GM12878 (cell line): ENCODE measurements at regions not wholly inside any gene's neighbourhood (a gene's known extent, or its start where the extent isn't known, plus 50 kb on each side); places are given as distances from the start of the nearest gene placed in this dataset.

Experiments
- ATF7 ChIP-seq: fragments of 450-650 bp; IDR thresholded peaks from 2 replicates; pipeline ENCODE4 v1.6.1; 2016; ENCODE audit warnings: low read depth, mild to moderate bottlenecking
- CHD1 ChIP-seq: IDR thresholded peaks from 2 replicates; pipeline ENCODE4 v1.6.1; 2012; ENCODE audit warnings: low read depth, low read length, improper control_type of control experiment
- CREM ChIP-seq: IDR thresholded peaks from 2 replicates; pipeline ENCODE4 v1.6.1; 2014; ENCODE audit warnings: antibody characterized with exemption, low read depth
- EP300 ChIP-seq, 2 experiments: fragments of 150-350 bp in 1 of 2; IDR thresholded peaks; 2 replicates each; pipeline ENCODE4 v1.6.1; 2011 to 2012; ENCODE audit warnings: low read depth in 2 of 2, low read length in 2 of 2, borderline replicate concordance in 1 of 2, improper control_type of control experiment in 1 of 2, inconsistent platforms in 1 of 2; ENCODE audit not compliant: control insufficient read depth in 1 of 2
- FOXK2 ChIP-seq: fragments of 450-650 bp; IDR thresholded peaks from 2 replicates; pipeline ENCODE4 v1.6.1; 2017; ENCODE audit warnings: mild to moderate bottlenecking, moderate library complexity
- HDAC2 ChIP-seq: fragments of 200-600 bp; sonication (generic); IDR thresholded peaks from 2 replicates; pipeline ENCODE4 v1.6.1; 2017
- IKZF2 ChIP-seq, 2 experiments: fragments of 450-650 bp; IDR thresholded peaks; 2 replicates each; pipeline ENCODE4 v1.6.1; 2017; ENCODE audit warnings: mild to moderate bottlenecking in 2 of 2, moderate library complexity in 2 of 2
- POLR2A ChIP-seq: IDR thresholded peaks from 2 replicates; pipeline ENCODE4 v1.6.1; 2011; ENCODE audit warnings: low read depth, mild to moderate bottlenecking, low read length
- TCF7 ChIP-seq: IDR thresholded peaks from 2 replicates; pipeline ENCODE4 v1.6.1; 2014; ENCODE audit warnings: antibody characterized with exemption, borderline replicate concordance
- TF ChIP-seq, protein P1 (sequence below): fragments of 450-650 bp; IDR thresholded peaks from 2 replicates; pipeline ENCODE4 v1.6.1; 2016; ENCODE audit warnings: mild to moderate bottlenecking
- TF ChIP-seq, protein P2 (sequence below): fragments of 450-650 bp; formaldehyde crosslinking; IDR thresholded peaks from 2 replicates; pipeline ENCODE4 v1.4.0; 2022; ENCODE audit warnings: mild to moderate bottlenecking, moderate library complexity

DNA sequence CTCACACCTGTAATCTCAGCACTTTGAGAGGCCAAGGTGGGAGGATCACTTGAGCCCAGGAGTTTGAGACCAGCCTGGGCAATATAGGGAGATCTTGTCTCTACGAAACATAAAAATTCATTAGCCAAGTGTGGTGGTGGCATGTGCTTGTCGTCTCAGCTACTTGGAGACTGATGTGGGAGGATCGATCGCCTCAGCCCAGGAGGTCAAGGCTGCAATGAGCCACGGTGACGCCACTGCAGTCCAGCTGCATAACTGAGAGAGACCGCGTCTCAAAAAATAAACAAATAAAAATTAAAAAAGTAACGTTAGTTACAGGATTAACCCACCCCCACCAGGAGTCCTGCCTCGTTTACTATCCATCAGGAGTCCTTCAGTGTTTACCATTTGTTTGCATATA is 345.1 kb downstream of the BTBD3 start:
- TF ChIP-seq ATF7 (no peak), TCF7 (no peak), CREM (no peak), CHD1 (no peak), EP300 (IDR thresholded peaks at IDR 0.05; ENCODE audit: borderline replicate concordance in 1 of 2, control insufficient read depth in 1 of 2, low read depth in 2 of 2, low read length in 2 of 2) (no peak), POLR2A (no peak), FOXK2 (no peak), HDAC2 (no peak), IKZF2 (IDR thresholded peaks at IDR 0.05) (no peak)
- TF ChIP-seq, protein P1, sequence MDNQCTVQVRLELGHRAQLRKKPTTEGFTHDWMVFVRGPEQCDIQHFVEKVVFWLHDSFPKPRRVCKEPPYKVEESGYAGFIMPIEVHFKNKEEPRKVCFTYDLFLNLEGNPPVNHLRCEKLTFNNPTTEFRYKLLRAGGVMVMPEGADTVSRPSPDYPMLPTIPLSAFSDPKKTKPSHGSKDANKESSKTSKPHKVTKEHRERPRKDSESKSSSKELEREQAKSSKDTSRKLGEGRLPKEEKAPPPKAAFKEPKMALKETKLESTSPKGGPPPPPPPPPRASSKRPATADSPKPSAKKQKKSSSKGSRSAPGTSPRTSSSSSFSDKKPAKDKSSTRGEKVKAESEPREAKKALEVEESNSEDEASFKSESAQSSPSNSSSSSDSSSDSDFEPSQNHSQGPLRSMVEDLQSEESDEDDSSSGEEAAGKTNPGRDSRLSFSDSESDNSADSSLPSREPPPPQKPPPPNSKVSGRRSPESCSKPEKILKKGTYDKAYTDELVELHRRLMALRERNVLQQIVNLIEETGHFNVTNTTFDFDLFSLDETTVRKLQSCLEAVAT: no peak
- TF ChIP-seq, protein P2, sequence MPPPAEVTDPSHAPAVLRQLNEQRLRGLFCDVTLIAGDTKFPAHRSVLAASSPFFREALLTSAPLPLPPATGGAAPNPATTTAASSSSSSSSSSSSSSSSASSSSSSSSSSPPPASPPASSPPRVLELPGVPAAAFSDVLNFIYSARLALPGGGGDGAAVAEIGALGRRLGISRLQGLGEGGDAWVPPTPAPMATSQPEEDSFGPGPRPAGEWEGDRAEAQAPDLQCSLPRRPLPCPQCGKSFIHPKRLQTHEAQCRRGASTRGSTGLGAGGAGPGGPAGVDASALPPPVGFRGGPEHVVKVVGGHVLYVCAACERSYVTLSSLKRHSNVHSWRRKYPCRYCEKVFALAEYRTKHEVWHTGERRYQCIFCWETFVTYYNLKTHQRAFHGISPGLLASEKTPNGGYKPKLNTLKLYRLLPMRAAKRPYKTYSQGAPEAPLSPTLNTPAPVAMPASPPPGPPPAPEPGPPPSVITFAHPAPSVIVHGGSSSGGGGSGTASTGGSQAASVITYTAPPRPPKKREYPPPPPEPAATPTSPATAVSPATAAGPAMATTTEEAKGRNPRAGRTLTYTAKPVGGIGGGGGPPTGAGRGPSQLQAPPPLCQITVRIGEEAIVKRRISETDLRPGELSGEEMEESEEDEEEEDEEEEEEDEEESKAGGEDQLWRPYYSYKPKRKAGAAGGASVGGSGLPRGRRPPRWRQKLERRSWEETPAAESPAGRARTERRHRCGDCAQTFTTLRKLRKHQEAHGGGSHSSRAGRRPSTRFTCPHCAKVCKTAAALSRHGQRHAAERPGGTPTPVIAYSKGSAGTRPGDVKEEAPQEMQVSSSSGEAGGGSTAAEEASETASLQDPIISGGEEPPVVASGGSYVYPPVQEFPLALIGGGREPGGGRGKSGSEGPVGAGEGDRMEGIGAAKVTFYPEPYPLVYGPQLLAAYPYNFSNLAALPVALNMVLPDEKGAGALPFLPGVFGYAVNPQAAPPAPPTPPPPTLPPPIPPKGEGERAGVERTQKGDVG (CRISPR knock-in tag): no peak
